Activated T-cell treated with anti-CD3 and anti-CD28 coated beads, Interleukin-2, amount 50 U/mL, for 72 hours (primary cell): ENCODE measurements at regions not wholly inside any gene's neighbourhood (a gene's known extent, or its start where the extent isn't known, plus 50 kb on each side); places are given as distances from the start of the nearest gene placed in this dataset.

Experiments used
- ATAC-seq, 2 donors: fragments of 150-1000 bp; cut with Tn5 transposase; replicated peaks in 1 of 2; 2 replicates each; pipeline ENCODE4 v1.10.0; 2021; ENCODE audit warnings: moderate library complexity in 2 of 2, mild to moderate bottlenecking in 1 of 2
- DNase-seq, 2 donors: peaks; one replicate each; pipeline ENCODE4 v3.0.0; 2021 to 2022; ENCODE audit warnings: mixed read lengths in 1 of 2
- H3K27ac Mint-ChIP-seq: one replicate; pipeline ENCODE4 v1.8.0; 2022; ENCODE audit warnings: mild to moderate bottlenecking, moderate library complexity, mixed read lengths
- H3K27me3 Mint-ChIP-seq: one replicate; pipeline ENCODE4 v1.8.0; 2022; ENCODE audit warnings: low read depth, mixed read lengths
- H3K36me3 Mint-ChIP-seq, 2 donors: one replicate each; pipeline ENCODE4 v1.8.0; 2022; ENCODE audit warnings: mixed read lengths in 2 of 2, mild to moderate bottlenecking in 1 of 2; ENCODE audit not compliant: insufficient read depth in 2 of 2
- H3K4me1 Mint-ChIP-seq: one replicate; pipeline ENCODE4 v1.8.0; 2022; ENCODE audit warnings: low read depth, mixed read lengths
- H3K4me3 Mint-ChIP-seq, 2 donors: one replicate each; pipeline ENCODE4 v1.8.0; 2022; ENCODE audit warnings: mild to moderate bottlenecking in 2 of 2, mixed read lengths in 2 of 2, moderate library complexity in 2 of 2
- H3K9me3 Mint-ChIP-seq, 2 donors: one replicate each; pipeline ENCODE4 v1.8.0; 2022; ENCODE audit warnings: mixed read lengths in 2 of 2

DNA sequence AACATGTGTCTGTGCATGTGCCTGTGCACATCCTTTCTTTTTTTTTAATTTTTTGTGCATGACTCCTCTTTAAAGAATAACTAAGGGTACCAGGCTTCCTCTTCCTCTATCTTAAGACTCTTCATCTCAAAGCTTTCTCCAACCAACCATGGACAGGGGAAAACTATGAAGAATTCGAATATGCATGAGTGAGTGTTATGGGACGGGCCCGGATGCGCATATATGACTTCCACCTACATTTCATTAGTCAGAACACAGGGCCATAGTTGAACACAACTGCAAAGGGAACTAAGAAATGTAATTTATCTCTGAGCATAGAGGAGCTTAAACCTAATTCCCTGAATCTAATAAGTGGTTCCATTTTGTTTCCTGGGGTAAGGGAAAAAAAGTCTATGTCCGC is 270.3 kb upstream of the SORCS1 start:
- H3K27ac Mint-ChIP-seq, result no peak overlapping the region

DNA sequence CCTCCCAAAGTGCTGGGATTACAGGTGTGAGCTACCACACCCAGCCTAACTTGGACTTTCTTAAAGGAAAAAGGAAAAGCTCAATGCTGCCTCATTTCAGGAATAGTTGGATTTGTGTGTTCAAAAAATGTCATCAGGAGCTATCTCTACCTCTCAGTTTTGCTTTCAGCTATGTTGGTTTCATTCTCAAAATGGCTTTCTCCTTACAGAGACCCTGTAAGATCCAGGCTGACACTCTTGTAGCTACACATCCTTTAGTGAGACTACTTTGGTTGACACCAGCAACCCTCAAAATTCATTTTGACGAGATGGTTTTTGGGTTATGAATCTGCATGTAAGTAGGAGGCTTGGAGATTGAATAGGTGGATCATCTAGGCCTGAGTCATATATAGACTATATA is 269.7 kb upstream of the SORCS1 start:
- Mint-ChIP-seq H3K27ac (no peak overlapping the region), H3K4me1 (no peaks in the 10 kb centered on the region)

More for the DNA sequence above, 270.3 kb upstream of the SORCS1 start:
- Mint-ChIP-seq H3K27me3 (no peaks in the 10 kb centered on the region), H3K9me3 (peaks cover 6 to 7% of the 10 kb centered on the region in 2 donors), H3K36me3 (no peaks in the 10 kb centered on the region), H3K4me3 (no peak overlapping the region), H3K4me1 (no peaks in the 10 kb centered on the region)
- ATAC-seq, result no peak
- DNase-seq, result no peak

DNA sequence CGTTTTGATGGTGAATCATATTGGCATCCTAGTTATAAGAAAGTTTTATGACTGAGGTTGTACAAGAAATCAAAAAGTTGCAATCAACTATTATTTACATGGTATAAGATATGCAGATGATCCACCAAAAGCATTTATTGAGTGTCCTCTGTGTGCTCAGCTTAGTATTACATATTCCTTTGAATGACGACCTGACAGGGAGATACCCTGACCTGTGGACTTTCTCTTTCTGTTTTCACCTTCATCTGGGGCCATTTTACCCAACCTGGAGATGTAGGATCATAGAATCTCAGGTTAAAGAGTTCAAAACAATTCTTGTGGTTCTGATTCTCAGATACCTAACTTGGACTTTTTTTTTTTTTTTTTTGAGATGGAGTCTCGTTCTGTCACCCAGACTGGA is 269.1 kb upstream of the SORCS1 start:
- DNase-seq (no peak), ATAC-seq (no peak)
- Mint-ChIP-seq H3K4me1 (no peaks in the 10 kb centered on the region), H3K27ac (no peak overlapping the region), H3K4me3 (no peak overlapping the region), H3K27me3 (no peaks in the 10 kb centered on the region), H3K9me3 (peaks cover 7 to 8% of the 10 kb centered on the region in 2 donors), H3K36me3 (no peaks in the 10 kb centered on the region)

More for the DNA sequence above, 269.7 kb upstream of the SORCS1 start:
- H3K9me3 Mint-ChIP-seq, result peaks cover 7 to 8% of the 10 kb centered on the region in 2 donors
- no peak for ATAC-seq
- no peak overlapping the region for H3K4me3 Mint-ChIP-seq
- no peaks in the 10 kb centered on the region for H3K36me3 Mint-ChIP-seq
- H3K27me3 Mint-ChIP-seq, result no peaks in the 10 kb centered on the region
- no peak for DNase-seq

DNA sequence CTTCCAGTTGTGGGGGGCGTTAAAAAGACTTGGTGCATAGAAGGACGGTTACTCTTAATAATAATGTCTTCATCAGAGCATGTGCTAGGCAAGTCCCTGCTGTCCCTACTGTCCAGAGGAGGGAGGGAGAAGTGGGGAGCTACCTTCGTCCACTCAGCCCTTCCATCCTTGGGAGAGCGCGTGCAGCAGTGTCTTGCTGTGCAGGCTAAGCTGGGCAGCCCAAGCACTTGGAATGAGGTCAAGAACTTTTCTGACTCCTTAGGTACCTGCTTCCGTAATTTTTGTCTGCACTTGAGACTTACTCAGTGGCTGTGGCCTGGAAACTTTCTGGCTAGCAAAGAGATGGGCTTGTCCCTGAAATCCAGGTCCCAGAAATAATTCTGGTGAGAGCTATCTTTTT is 265.9 kb upstream of the SORCS1 start:
- H3K36me3 Mint-ChIP-seq, result peaks cover 0 to 2% of the 10 kb centered on the region in 2 donors

DNA sequence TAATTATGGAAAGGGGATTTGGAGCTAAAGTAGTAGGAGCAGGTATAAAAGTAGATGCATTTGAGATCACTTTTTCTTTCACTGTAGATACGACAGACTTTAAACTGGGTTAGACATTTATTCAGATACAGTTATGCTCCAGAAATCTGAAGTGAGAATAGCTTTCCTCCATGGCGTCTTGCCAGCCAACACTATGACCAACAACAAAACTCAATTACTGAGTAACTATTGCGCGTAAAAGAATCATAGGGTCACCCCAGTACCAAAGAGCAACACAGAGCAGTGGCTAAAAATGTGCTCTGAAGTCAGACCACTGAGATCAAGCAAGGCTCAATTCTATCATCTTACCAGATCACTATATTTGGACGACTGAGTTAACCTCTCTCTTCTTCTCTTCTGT is 262.5 kb upstream of the SORCS1 start:
- H3K36me3 Mint-ChIP-seq, result peaks cover 0 to 2% of the 10 kb centered on the region in 2 donors
- H3K4me1 Mint-ChIP-seq, result no peaks in the 10 kb centered on the region
- peaks cover 9 to 13% of the 10 kb centered on the region in 2 donors for H3K9me3 Mint-ChIP-seq
- no peak overlapping the region for H3K27ac Mint-ChIP-seq
- H3K4me3 Mint-ChIP-seq, result no peak overlapping the region
- H3K27me3 Mint-ChIP-seq, result no peaks in the 10 kb centered on the region
- ATAC-seq (no peak), DNase-seq (no peak)

More for the DNA sequence above, 265.9 kb upstream of the SORCS1 start:
- Mint-ChIP-seq H3K4me3 (no peak overlapping the region), H3K27me3 (no peaks in the 10 kb centered on the region), H3K27ac (no peak overlapping the region), H3K9me3 (peaks cover 7 to 11% of the 10 kb centered on the region in 2 donors), H3K4me1 (no peaks in the 10 kb centered on the region)
- DNase-seq (no peak), ATAC-seq (no peak)

DNA sequence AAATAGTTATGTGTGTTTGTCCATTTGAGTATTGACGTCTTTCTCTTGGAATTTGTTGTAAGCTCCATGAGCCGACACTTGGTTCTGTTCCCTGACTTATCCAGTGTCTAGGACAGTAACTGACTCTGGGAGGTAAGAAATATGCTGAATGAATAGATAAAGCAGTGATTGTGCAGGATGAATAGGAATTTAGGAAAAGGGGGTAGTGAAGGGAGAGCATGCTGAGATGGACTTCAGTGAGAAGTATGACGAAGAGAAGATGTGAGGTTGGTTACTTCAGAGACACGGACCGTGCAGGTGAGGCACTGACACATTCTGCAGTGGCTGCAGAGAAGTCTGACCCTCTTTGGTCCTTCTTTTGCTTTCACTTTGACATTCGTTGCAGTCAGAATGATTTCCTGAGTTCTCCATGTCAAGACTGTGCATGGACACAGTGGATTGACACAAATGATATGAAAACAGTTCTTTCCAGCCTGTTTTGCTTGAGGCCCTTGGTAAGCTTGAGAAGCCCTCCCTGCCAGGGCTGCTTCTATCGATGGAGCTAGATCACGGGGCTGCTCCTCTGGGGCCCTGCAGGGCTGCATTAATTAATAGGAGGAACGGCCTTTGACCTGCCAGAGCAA is 261.5 kb upstream of the SORCS1 start:
- H3K27ac Mint-ChIP-seq, result no peak overlapping the region
- no peaks in the 10 kb centered on the region for H3K27me3 Mint-ChIP-seq
- DNase-seq, result no peak
- peaks cover 12 to 14% of the 10 kb centered on the region in 2 donors for H3K9me3 Mint-ChIP-seq
- peaks cover 0 to 2% of the 10 kb centered on the region in 2 donors for H3K36me3 Mint-ChIP-seq
- H3K4me1 Mint-ChIP-seq, result no peaks in the 10 kb centered on the region
- no peak for ATAC-seq
- H3K4me3 Mint-ChIP-seq, result no peak overlapping the region

DNA sequence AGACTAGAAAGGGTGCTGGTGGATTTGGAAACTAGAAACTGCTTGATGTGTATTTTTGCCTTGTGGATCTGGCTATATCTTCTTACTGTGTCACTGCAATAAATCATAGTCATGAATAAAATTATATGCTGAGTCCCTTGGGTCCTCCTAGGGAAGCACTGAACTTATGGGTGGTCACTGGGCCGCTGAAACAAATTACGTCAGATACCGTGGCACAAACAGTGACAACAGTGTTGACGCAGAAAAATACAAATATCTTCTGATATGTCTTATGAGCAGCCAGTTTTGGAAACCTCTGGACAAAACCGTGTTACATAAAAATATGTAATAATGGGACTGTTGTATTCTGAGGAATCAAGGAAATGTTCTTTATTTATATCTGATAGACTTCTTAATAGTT is 260.1 kb upstream of the SORCS1 start:
- Mint-ChIP-seq H3K27me3 (no peaks in the 10 kb centered on the region), H3K9me3 (peaks cover 12 to 17% of the 10 kb centered on the region in 2 donors), H3K4me3 (no peak overlapping the region), H3K36me3 (peaks cover 0 to 2% of the 10 kb centered on the region in 2 donors), H3K27ac (no peak overlapping the region), H3K4me1 (no peaks in the 10 kb centered on the region)
- ATAC-seq (no peak), DNase-seq (no peak)

DNA sequence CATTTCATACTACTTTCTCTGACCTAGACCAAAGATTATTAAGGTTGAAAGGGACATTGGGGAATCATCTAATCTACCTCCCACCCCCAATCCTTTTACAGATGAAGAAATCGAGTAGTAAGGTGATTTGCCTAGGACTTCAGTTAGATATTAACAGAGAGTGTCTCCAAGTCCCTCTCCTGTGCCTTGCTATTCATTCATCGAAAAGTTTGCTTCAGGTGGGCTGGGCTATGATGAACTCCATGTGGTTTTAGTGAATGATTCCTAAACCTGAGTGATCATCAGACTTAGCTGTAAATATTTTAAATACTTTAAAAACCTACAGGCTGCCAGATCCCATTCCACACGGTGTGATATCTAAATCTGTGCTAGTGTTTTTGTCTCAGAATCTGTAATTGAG is 259.4 kb upstream of the SORCS1 start:
- Mint-ChIP-seq H3K27ac (no peak overlapping the region), H3K9me3 (peaks cover 11 to 17% of the 10 kb centered on the region in 2 donors), H3K27me3 (no peaks in the 10 kb centered on the region), H3K4me1 (no peaks in the 10 kb centered on the region), H3K36me3 (peaks cover 0 to 2% of the 10 kb centered on the region in 2 donors), H3K4me3 (no peak overlapping the region)
- DNase-seq (no peak), ATAC-seq (no peak)

DNA sequence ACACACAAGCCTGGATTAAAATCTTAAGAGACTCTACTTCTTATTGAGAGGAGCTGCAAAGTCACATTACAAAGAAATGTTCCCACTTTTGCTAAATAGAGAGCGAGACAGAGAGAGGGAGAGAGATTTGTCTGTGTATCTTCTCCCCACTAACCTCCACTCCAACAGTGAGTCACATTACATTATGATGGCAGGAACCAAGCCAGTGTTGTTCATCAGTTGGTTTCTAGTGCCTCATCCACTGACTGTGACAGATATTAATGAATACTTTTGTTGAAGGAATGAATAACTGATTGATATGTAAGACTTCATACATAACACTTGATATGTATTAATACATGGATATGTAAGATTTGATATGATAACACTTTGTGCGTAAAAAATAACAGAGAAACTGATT is 258.2 kb upstream of the SORCS1 start:
- Mint-ChIP-seq H3K4me3 (no peak overlapping the region), H3K27ac (no peak overlapping the region), H3K27me3 (no peaks in the 10 kb centered on the region), H3K36me3 (peaks cover 0 to 2% of the 10 kb centered on the region in 2 donors), H3K9me3 (peaks cover 14 to 19% of the 10 kb centered on the region in 2 donors), H3K4me1 (no peaks in the 10 kb centered on the region)
- DNase-seq, result no peak
- ATAC-seq, result no peak

DNA sequence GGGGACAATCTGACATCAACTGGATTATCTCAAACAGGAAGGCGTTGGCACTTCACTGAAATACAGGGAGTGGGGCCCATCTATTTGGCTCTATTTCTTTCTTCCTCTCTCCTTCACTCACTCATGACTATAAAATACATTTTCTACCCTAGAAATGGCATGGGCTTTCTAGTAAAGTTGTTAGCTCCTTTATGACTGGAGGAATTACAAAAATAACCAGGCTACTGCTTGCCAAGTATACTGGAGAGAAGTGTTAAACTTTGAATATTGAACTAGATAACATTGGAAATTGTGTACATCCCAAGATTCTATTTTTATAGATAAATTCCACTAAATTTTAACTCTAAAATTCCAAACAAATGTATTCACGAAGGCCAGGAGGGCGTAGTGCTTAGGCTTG is 255.7 kb upstream of the SORCS1 start:
- no peak overlapping the region for H3K27ac Mint-ChIP-seq
- H3K4me1 Mint-ChIP-seq, result no peaks in the 10 kb centered on the region
- no peaks in the 10 kb centered on the region for H3K27me3 Mint-ChIP-seq
- ATAC-seq, result no peak
- H3K36me3 Mint-ChIP-seq, result no peaks in the 10 kb centered on the region
- no peak overlapping the region for H3K4me3 Mint-ChIP-seq
- DNase-seq, result no peak
- H3K9me3 Mint-ChIP-seq, result peaks cover 10 to 13% of the 10 kb centered on the region in 2 donors

DNA sequence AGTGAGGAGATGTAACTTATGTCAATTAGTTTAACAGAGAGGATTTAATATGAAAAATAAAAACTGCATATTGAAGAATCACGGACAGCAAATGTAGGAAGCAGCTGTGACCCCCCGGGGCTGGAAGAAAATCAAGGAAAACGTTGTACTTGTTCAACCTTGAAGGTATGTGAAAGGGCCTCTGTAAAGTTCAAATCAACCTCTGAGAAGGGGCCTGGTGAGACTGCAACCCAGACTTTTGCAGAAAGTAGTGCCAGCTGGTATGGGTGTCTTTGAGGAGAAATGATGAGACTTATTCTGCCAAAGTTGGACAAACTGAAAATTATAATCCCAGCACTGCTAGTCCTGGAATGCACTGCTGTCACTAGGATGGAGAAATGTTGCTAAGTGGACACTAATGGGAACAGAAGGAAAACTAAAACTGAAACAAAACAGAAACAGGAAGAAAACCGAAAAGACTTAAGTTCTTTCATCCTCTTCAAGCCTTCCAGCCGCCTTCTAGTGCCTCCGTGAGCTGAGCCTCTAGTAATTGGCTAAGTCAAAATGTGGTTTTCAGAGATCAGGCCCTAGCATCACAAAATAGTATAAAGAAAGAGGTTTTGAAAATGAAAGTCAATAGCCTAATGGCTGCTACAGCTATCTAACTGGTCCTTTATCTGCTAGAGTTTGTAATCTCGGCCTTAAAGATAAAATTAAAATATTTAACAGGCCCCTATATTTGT is 253.7 kb upstream of the SORCS1 start:
- no peak overlapping the region for H3K4me3 Mint-ChIP-seq
- H3K4me1 Mint-ChIP-seq, result no peaks in the 10 kb centered on the region

DNA sequence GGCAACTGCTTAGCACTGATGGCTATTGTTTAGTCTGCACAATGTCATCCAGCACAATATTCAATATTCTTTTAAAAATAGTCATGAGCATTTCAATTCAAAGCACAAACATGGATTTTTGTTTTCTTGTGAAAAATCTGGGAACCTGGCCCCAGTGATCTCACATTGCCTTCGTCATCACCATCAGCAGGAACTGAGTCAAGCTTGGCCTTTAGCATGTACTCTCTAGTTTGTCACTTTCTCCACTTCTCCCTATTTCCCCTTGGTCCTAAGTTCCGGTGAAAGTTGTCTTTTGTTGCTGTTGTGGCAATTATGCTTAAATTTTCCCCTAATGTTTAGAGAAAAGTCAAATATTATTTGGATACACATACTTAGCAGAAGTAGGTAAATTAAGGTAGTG is 252.9 kb upstream of the SORCS1 start:
- H3K4me3 Mint-ChIP-seq, result no peak overlapping the region
- peaks cover 10 to 19% of the 10 kb centered on the region in 2 donors for H3K9me3 Mint-ChIP-seq
- H3K27me3 Mint-ChIP-seq, result no peaks in the 10 kb centered on the region
- ATAC-seq, result no peak
- H3K36me3 Mint-ChIP-seq, result peaks cover 0 to under 1% of the 10 kb centered on the region in 2 donors
- no peak for DNase-seq
- no peak overlapping the region for H3K27ac Mint-ChIP-seq
- H3K4me1 Mint-ChIP-seq, result no peaks in the 10 kb centered on the region

More for the DNA sequence above, 253.7 kb upstream of the SORCS1 start:
- DNase-seq (no peak), ATAC-seq (no peak)
- Mint-ChIP-seq H3K9me3 (peaks cover 12 to 20% of the 10 kb centered on the region in 2 donors), H3K36me3 (no peaks in the 10 kb centered on the region), H3K27me3 (no peaks in the 10 kb centered on the region), H3K27ac (no peak overlapping the region)

DNA sequence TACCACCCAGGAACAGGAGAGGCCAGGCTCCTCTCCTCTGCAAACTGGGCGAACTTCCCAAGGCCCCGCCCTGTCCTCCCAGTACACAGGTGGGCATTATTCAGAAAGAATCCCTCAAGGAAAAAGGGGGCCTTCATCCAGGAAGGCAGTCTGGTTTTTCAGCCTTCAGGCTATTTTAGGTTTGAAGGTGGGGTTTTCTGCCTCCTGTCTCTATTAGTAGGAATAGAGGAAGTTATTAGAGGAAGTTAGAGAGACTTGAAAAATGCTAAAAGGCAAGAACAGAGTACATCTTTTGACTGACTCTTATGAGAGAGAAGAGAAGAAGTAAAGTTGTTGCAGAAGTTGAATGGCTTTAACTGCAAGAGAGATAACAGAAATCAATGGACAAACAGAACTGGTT is 250.9 kb upstream of the SORCS1 start:
- Mint-ChIP-seq H3K4me1 (no peaks in the 10 kb centered on the region), H3K27me3 (no peaks in the 10 kb centered on the region), H3K36me3 (peaks cover 0 to 3% of the 10 kb centered on the region in 2 donors), H3K9me3 (peaks cover 11 to 18% of the 10 kb centered on the region in 2 donors), H3K4me3 (no peak overlapping the region), H3K27ac (no peak overlapping the region)
- no peak for DNase-seq
- ATAC-seq, result no peak
